Keratinocyte (primary cell): ENCODE measurements at regions not wholly inside any gene's neighbourhood (a gene's known extent, or its start where the extent isn't known, plus 50 kb on each side); places are given as distances from the start of the nearest gene placed in this dataset.

ENCODE experiments used
- CTCF ChIP-seq, 3 experiments: IDR thresholded peaks in 1 of 3; conservative IDR thresholded peaks in 1 of 3; optimal IDR thresholded peaks in 1 of 3; 2 replicates in 2 of 3; 3 replicates in 1 of 3; pipeline versions ENCODE3 to v1.5.1; 2011; ENCODE audit warnings: low read length in 3 of 3, mild to moderate bottlenecking in 3 of 3, moderate library complexity in 2 of 3, control low read depth in 1 of 3, inconsistent platforms in 1 of 3; ENCODE audit not compliant: insufficient read depth in 2 of 3; ENCODE audit errors: extremely low read depth in 1 of 3
- EZH2 ChIP-seq: IDR thresholded peaks from one replicate; pipeline ENCODE4 v1.6.1; 2012; ENCODE audit warnings: inconsistent platforms, mild to moderate bottlenecking, low read length, moderate library complexity

GRCh38 chr7:42661312-42661711, 250.6 kb downstream of the C7orf25 start:
- no peak for TF ChIP-seq CTCF (optimal IDR thresholded peaks at IDR 0.05 in 1 of 3, IDR thresholded peaks at IDR 0.05 in 1 of 3, conservative IDR thresholded peaks at IDR 0.05 in 1 of 3; ENCODE audit: extremely low read depth in 1 of 3, insufficient read depth in 2 of 3, low read length in 3 of 3)
- no peak for TF ChIP-seq EZH2
